GM12878 (cell line): ENCODE measurements at regions not wholly inside any gene's neighbourhood (a gene's known extent, or its start where the extent isn't known, plus 50 kb on each side); places are given as distances from the start of the nearest gene placed in this dataset.

ENCODE experiments used
- ATAC-seq: fragments of 200-7000 bp; cut with Tn5 transposase; 3 replicates; pipeline ENCODE4 v1.9.1; 2020; ENCODE audit warnings: mild to moderate bottlenecking, moderate library complexity
- BruUV-seq: library from RNA; stranded (reverse); fragments of 400-500 nt; replicated peaks from 2 replicates; lab custom pipeline; 2021; lab: Mats Ljungman, UMichigan
- CTCF ChIA-PET: fragments of 300-600 bp; sonication (Branson Sonifier 250); formaldehyde crosslinking; extraction: SDS; loops from one replicate; lab custom pipeline; 2021; ENCODE audit warnings: inconsistent platforms; lab: Yijun Ruan, JAX
- POLR2A ChIA-PET: fragments of 350-600 bp; formaldehyde crosslinking; extraction: SDS; loops from one replicate; lab custom pipeline; 2021; ENCODE audit warnings: inconsistent platforms; lab: Charles Lee
- RAD21 ChIA-PET: fragments of 300-600 bp; sonication (Branson Sonifier 250); formaldehyde crosslinking; loops from one replicate; lab custom pipeline; 2023; ENCODE audit warnings: antibody characterized with exemption; ENCODE audit not compliant: unreplicated experiment; lab: Charles Lee
- SMC1A ChIA-PET: fragments of 300-600 bp; sonication (Branson Sonifier 250); formaldehyde crosslinking; loops from one replicate; lab custom pipeline; 2023; ENCODE audit not compliant: unreplicated experiment, uncharacterized antibody; lab: Charles Lee
- DNase-seq: peaks from one replicate; pipeline ENCODE4 v3.0.0-alpha.2; 2011; ENCODE audit warnings: low read depth, low spot score
- FAIRE-seq: peaks from 3 replicates; lab custom pipeline; 2011; peaks lifted over from hg19 to GRCh38; lab: Jason Lieb, UNC
- H2AFZ ChIP-seq: 2 replicates; pipeline ENCODE4 v1.6.0; 2011; ENCODE audit warnings: low read depth, low read length, control low read depth; ENCODE audit not compliant: control insufficient read depth
- H3K27ac ChIP-seq: 2 replicates; pipeline ENCODE4 v1.5.1; 2011; ENCODE audit warnings: control low read depth; ENCODE audit not compliant: control insufficient read depth, insufficient read depth
- H3K27me3 ChIP-seq, 2 experiments: replicated peaks in 1 of 2; 2 replicates each; pipeline versions ENCODE4 v1.6.0 to v1.6.1; 2011; ENCODE audit warnings: low read length in 1 of 2; ENCODE audit not compliant: control insufficient read depth in 2 of 2, insufficient read depth in 2 of 2
- H3K36me3 ChIP-seq, 2 experiments: 2 replicates each; pipeline ENCODE4 v1.5.1; 2011; ENCODE audit warnings: low read length in 1 of 2; ENCODE audit not compliant: control insufficient read depth in 2 of 2, insufficient read depth in 2 of 2
- H3K4me1 ChIP-seq: 2 replicates; pipeline ENCODE4 v1.6.1; 2011; ENCODE audit warnings: mild to moderate bottlenecking, low read length, moderate library complexity, mixed read lengths; ENCODE audit not compliant: control insufficient read depth, insufficient read depth
- H3K4me2 ChIP-seq: 2 replicates; pipeline ENCODE4 v1.6.0; 2011; ENCODE audit warnings: control low read depth; ENCODE audit not compliant: control insufficient read depth, insufficient read depth
- H3K4me3 ChIP-seq: fragments of 200-600 bp; sonication (generic); 2 replicates; pipeline ENCODE4 v1.5.1; 2016
- H3K79me2 ChIP-seq: 2 replicates; pipeline ENCODE4 v1.6.0; 2011; ENCODE audit warnings: low read length; ENCODE audit not compliant: control insufficient read depth, insufficient read depth
- H3K9ac ChIP-seq: 2 replicates; pipeline ENCODE4 v1.8.0; 2011; ENCODE audit warnings: low read length, control low read depth, mixed read lengths; ENCODE audit not compliant: control insufficient read depth, insufficient read depth
- H3K9me3 ChIP-seq: replicated peaks from 3 replicates; pipeline ENCODE4 v1.5.1; 2011; ENCODE audit warnings: mild to moderate bottlenecking, low read length; ENCODE audit not compliant: control insufficient read depth, insufficient read depth
- H4K20me1 ChIP-seq: 2 replicates; pipeline ENCODE4 v1.6.0; 2011; ENCODE audit not compliant: control insufficient read depth, insufficient read depth
- ATF7 ChIP-seq: fragments of 450-650 bp; IDR thresholded peaks from 2 replicates; pipeline ENCODE4 v1.6.1; 2016; ENCODE audit warnings: low read depth, mild to moderate bottlenecking
- BHLHE40 ChIP-seq, 2 experiments: fragments of 450-650 bp in 1 of 2; IDR thresholded peaks; 2 replicates each; pipeline ENCODE4 v1.6.1; 2011 to 2017; ENCODE audit warnings: low read depth in 2 of 2, borderline replicate concordance in 1 of 2, improper control_type of control experiment in 1 of 2, low read length in 1 of 2, mild to moderate bottlenecking in 1 of 2
- CBX3 ChIP-seq: fragments of 200-600 bp; sonication (generic); IDR thresholded peaks from 2 replicates; pipeline ENCODE4 v1.6.1; 2016; ENCODE audit warnings: low read depth, borderline replicate concordance
- CHD2 ChIP-seq: IDR thresholded peaks from 2 replicates; pipeline ENCODE4 v1.6.1; 2011; ENCODE audit warnings: low read depth, low read length, improper control_type of control experiment, borderline replicate concordance
- FOS ChIP-seq: IDR thresholded peaks from 3 replicates; pipeline ENCODE4 v1.6.1; 2011; ENCODE audit warnings: borderline replicate concordance; ENCODE audit not compliant: insufficient read length; ENCODE audit errors: extremely low read depth
- GABPA ChIP-seq: IDR thresholded peaks from 2 replicates; pipeline ENCODE4 v1.6.1; 2014; ENCODE audit warnings: antibody characterized with exemption, low read depth, mild to moderate bottlenecking, inconsistent platforms
- HCFC1 ChIP-seq: fragments of 150-350 bp; IDR thresholded peaks from 2 replicates; pipeline ENCODE4 v1.6.1; 2014; ENCODE audit warnings: low read length
- NFYA ChIP-seq: IDR thresholded peaks from 2 replicates; pipeline ENCODE4 v1.6.1; 2011; ENCODE audit warnings: low read depth, mild to moderate bottlenecking, low read length, improper control_type of control experiment, borderline replicate concordance
- NR2C2 ChIP-seq: IDR thresholded peaks from 2 replicates; pipeline ENCODE4 v1.6.1; 2011; ENCODE audit warnings: borderline replicate concordance, low read depth; ENCODE audit not compliant: control insufficient read depth, insufficient read length
- PAX8 ChIP-seq: fragments of 450-650 bp; IDR thresholded peaks from 2 replicates; pipeline ENCODE4 v1.6.1; 2017; ENCODE audit warnings: mild to moderate bottlenecking, moderate library complexity
- RUNX3 ChIP-seq: IDR thresholded peaks from 2 replicates; pipeline ENCODE4 v1.6.1; 2012; ENCODE audit warnings: low read length, inconsistent platforms
- SPI1 ChIP-seq: IDR thresholded peaks from 2 replicates; pipeline ENCODE4 v1.6.1; 2011; ENCODE audit warnings: low read depth, mild to moderate bottlenecking, low read length, moderate library complexity, borderline replicate concordance; ENCODE audit not compliant: insufficient read depth
- TARDBP ChIP-seq: IDR thresholded peaks from 2 replicates; pipeline ENCODE4 v1.6.1; 2016; ENCODE audit warnings: borderline replicate concordance
- TCF12 ChIP-seq: IDR thresholded peaks from 2 replicates; pipeline ENCODE4 v1.6.1; 2011; ENCODE audit warnings: low read depth, mild to moderate bottlenecking, low read length
- YY1 ChIP-seq: IDR thresholded peaks from 2 replicates; pipeline ENCODE4 v1.6.1; 2011; ENCODE audit warnings: low read depth, mild to moderate bottlenecking, low read length
- ZNF217 ChIP-seq: fragments of 450-650 bp; IDR thresholded peaks from 2 replicates; pipeline ENCODE4 v1.6.1; 2017; ENCODE audit warnings: antibody characterized with exemption, mild to moderate bottlenecking
- ZNF622 ChIP-seq: fragments of 450-650 bp; IDR thresholded peaks from 2 replicates; pipeline ENCODE4 v1.6.1; 2017; ENCODE audit warnings: mild to moderate bottlenecking, inconsistent platforms
- WGBS: methylation state at CpG from one replicate; pipeline ENCODE4 v1.1.6; 2016; ENCODE audit warnings: low lambda C conversion rate; ENCODE audit not compliant: insufficient replicate concordance, insufficient coverage; ENCODE audit errors: missing lambda C conversion rate; 5-methylcytosine and 5-hydroxymethylcytosine counted together
- in situ Hi-C: fragments of 300-500 bp; cut with MboI; formaldehyde crosslinking; loops from 9 replicates; pipeline ENCODE4 v1.14.3; 2018; ENCODE audit warnings: mixed read lengths
- intact Hi-C: fragments of 100-400 bp; cut with micrococcal nuclease; formaldehyde crosslinking; loops from one replicate; pipeline ENCODE4 v1.14.2; 2022; ENCODE audit not compliant: unreplicated experiment
- TF ChIP-seq, protein P1 (sequence below): fragments of 450-650 bp; IDR thresholded peaks from 2 replicates; pipeline ENCODE4 v1.6.1; 2017; ENCODE audit warnings: borderline replicate concordance
- TF ChIP-seq, protein P2 (sequence below): IDR thresholded peaks from 2 replicates; pipeline ENCODE4 v1.6.1; 2012; ENCODE audit warnings: improper control_type of control experiment, low read depth, low read length; ENCODE audit not compliant: insufficient replicate concordance
- TF ChIP-seq, protein P3 (sequence below): fragments of 450-650 bp; IDR thresholded peaks from 2 replicates; pipeline ENCODE4 v1.6.1; 2017; ENCODE audit warnings: low read depth, mild to moderate bottlenecking, moderate library complexity

DNA sequence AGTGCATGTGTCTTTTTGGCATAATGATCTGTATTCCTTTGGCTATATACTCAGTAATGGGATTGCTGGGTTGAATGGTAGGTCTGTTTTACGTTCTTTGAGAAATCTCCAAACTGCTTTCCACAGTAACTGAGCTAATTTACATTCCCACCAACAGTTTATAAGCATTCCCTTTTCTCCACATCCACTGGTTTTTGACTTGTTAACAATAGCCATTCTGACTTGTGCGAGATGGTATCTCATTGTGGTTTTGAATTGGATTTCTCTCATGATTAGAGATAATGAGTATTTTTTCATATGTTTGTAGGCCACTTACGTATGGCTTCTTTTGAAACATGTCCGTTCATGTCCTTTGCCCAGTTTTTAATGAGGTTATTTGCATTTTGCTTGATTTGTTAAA lies 117.7 kb downstream of the CHCHD4 start:
- no TSS peak for BruUV-seq
- no peak for FAIRE-seq
- Histone ChIP-seq H3K79me2 (no peaks in the 10 kb centered on the region), H3K4me3 (no peak overlapping the region)
- intact Hi-C loops = no loop called here
- TF ChIP-seq, protein P1, sequence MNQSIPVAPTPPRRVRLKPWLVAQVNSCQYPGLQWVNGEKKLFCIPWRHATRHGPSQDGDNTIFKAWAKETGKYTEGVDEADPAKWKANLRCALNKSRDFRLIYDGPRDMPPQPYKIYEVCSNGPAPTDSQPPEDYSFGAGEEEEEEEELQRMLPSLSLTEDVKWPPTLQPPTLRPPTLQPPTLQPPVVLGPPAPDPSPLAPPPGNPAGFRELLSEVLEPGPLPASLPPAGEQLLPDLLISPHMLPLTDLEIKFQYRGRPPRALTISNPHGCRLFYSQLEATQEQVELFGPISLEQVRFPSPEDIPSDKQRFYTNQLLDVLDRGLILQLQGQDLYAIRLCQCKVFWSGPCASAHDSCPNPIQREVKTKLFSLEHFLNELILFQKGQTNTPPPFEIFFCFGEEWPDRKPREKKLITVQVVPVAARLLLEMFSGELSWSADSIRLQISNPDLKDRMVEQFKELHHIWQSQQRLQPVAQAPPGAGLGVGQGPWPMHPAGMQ = no peak
- TF ChIP-seq NFYA (no peak), NR2C2 (no peak), CBX3 (no peak), TARDBP (no peak), PAX8 (no peak), GABPA (no peak), CHD2 (no peak), ZNF217 (no peak), ZNF622 (no peak), YY1 (no peak), RUNX3 (no peak), ATF7 (no peak), HCFC1 (no peak), SPI1 (no peak), BHLHE40 (IDR thresholded peaks at IDR 0.05; ENCODE audit: borderline replicate concordance in 1 of 2, low read depth in 2 of 2, low read length in 1 of 2) (no peak), FOS (no peak), TCF12 (no peak)
- TF ChIP-seq, protein P2, sequence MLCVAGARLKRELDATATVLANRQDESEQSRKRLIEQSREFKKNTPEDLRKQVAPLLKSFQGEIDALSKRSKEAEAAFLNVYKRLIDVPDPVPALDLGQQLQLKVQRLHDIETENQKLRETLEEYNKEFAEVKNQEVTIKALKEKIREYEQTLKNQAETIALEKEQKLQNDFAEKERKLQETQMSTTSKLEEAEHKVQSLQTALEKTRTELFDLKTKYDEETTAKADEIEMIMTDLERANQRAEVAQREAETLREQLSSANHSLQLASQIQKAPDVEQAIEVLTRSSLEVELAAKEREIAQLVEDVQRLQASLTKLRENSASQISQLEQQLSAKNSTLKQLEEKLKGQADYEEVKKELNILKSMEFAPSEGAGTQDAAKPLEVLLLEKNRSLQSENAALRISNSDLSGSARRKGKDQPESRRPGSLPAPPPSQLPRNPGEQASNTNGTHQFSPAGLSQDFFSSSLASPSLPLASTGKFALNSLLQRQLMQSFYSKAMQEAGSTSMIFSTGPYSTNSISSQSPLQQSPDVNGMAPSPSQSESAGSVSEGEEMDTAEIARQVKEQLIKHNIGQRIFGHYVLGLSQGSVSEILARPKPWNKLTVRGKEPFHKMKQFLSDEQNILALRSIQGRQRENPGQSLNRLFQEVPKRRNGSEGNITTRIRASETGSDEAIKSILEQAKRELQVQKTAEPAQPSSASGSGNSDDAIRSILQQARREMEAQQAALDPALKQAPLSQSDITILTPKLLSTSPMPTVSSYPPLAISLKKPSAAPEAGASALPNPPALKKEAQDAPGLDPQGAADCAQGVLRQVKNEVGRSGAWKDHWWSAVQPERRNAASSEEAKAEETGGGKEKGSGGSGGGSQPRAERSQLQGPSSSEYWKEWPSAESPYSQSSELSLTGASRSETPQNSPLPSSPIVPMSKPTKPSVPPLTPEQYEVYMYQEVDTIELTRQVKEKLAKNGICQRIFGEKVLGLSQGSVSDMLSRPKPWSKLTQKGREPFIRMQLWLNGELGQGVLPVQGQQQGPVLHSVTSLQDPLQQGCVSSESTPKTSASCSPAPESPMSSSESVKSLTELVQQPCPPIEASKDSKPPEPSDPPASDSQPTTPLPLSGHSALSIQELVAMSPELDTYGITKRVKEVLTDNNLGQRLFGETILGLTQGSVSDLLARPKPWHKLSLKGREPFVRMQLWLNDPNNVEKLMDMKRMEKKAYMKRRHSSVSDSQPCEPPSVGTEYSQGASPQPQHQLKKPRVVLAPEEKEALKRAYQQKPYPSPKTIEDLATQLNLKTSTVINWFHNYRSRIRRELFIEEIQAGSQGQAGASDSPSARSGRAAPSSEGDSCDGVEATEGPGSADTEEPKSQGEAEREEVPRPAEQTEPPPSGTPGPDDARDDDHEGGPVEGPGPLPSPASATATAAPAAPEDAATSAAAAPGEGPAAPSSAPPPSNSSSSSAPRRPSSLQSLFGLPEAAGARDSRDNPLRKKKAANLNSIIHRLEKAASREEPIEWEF = no peak
- TF ChIP-seq, protein P3, sequence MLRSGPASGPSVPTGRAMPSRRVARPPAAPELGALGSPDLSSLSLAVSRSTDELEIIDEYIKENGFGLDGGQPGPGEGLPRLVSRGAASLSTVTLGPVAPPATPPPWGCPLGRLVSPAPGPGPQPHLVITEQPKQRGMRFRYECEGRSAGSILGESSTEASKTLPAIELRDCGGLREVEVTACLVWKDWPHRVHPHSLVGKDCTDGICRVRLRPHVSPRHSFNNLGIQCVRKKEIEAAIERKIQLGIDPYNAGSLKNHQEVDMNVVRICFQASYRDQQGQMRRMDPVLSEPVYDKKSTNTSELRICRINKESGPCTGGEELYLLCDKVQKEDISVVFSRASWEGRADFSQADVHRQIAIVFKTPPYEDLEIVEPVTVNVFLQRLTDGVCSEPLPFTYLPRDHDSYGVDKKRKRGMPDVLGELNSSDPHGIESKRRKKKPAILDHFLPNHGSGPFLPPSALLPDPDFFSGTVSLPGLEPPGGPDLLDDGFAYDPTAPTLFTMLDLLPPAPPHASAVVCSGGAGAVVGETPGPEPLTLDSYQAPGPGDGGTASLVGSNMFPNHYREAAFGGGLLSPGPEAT = no peak
- TF ChIP-seq, all 136 proteins: peak for 0
- H3K9me3 ChIP-seq = no peaks in the 10 kb centered on the region
- no peak overlapping the region for H2AFZ ChIP-seq
- in situ Hi-C loops = no loop called here
- 45% methylated on average over 4 of the region's 4 CpGs for WGBS
- CTCF ChIA-PET = no interaction called here
- ATAC-seq (no peak), DNase-seq (no peak)
- no peak overlapping the region for H3K9ac ChIP-seq
- RAD21 ChIA-PET = no interaction called here
- SMC1A ChIA-PET = no interaction called here
- no peaks in the 10 kb centered on the region for H3K27me3 ChIP-seq
- no peak overlapping the region for H3K27ac ChIP-seq
- no peak overlapping the region for H3K4me2 ChIP-seq
- no peaks in the 10 kb centered on the region for H3K4me1 ChIP-seq
- POLR2A ChIA-PET = no interaction called here
- H3K36me3 ChIP-seq = no peaks in the 10 kb centered on the region
- no peaks in the 10 kb centered on the region for H4K20me1 ChIP-seq
